Activated T-cell treated with anti-CD3 and anti-CD28 coated beads, Interleukin-2, amount 50 U/mL, for 72 hours (primary cell): ENCODE measurements at regions not wholly inside any gene's neighbourhood (a gene's known extent, or its start where the extent isn't known, plus 50 kb on each side); places are given as distances from the start of the nearest gene placed in this dataset.

ENCODE experiments used
- ATAC-seq, 2 donors: fragments of 150-1000 bp; cut with Tn5 transposase; replicated peaks in 1 of 2; 2 replicates each; pipeline ENCODE4 v1.10.0; 2021; ENCODE audit warnings: moderate library complexity in 2 of 2, mild to moderate bottlenecking in 1 of 2
- DNase-seq, 2 donors: peaks; one replicate each; pipeline ENCODE4 v3.0.0; 2021 to 2022; ENCODE audit warnings: mixed read lengths in 1 of 2
- H3K27ac Mint-ChIP-seq: one replicate; pipeline ENCODE4 v1.8.0; 2022; ENCODE audit warnings: mild to moderate bottlenecking, moderate library complexity, mixed read lengths
- H3K27me3 Mint-ChIP-seq: one replicate; pipeline ENCODE4 v1.8.0; 2022; ENCODE audit warnings: low read depth, mixed read lengths
- H3K36me3 Mint-ChIP-seq, 2 donors: one replicate each; pipeline ENCODE4 v1.8.0; 2022; ENCODE audit warnings: mixed read lengths in 2 of 2, mild to moderate bottlenecking in 1 of 2; ENCODE audit not compliant: insufficient read depth in 2 of 2
- H3K4me1 Mint-ChIP-seq: one replicate; pipeline ENCODE4 v1.8.0; 2022; ENCODE audit warnings: low read depth, mixed read lengths
- H3K4me3 Mint-ChIP-seq, 2 donors: one replicate each; pipeline ENCODE4 v1.8.0; 2022; ENCODE audit warnings: mild to moderate bottlenecking in 2 of 2, mixed read lengths in 2 of 2, moderate library complexity in 2 of 2
- H3K9me3 Mint-ChIP-seq, 2 donors: one replicate each; pipeline ENCODE4 v1.8.0; 2022; ENCODE audit warnings: mixed read lengths in 2 of 2

GRCh38 chr13:106225126-106225525, 310.3 kb downstream of the EFNB2 start:
- no peaks in the 10 kb centered on the region for H3K36me3 Mint-ChIP-seq
- peaks cover 0 to 2% of the 10 kb centered on the region in 2 donors for H3K9me3 Mint-ChIP-seq
- H3K27ac Mint-ChIP-seq = no peak overlapping the region
- H3K4me1 Mint-ChIP-seq = no peaks in the 10 kb centered on the region
- H3K4me3 Mint-ChIP-seq = no peak overlapping the region
- ATAC-seq (no peak), DNase-seq (no peak)
- no peaks in the 10 kb centered on the region for H3K27me3 Mint-ChIP-seq

- Mint-ChIP-seq H3K4me3 (no peak overlapping the region), H3K4me1 (no peaks in the 10 kb centered on the region), H3K36me3 (no peaks in the 10 kb centered on the region), H3K27me3 (no peaks in the 10 kb centered on the region), H3K27ac (no peak overlapping the region), H3K9me3 (peaks cover 0 to 2% of the 10 kb centered on the region in 2 donors)
- DNase-seq (no peak), ATAC-seq (no peak)
These were observed 315.3 kb downstream of the EFNB2 start for GRCh38 chr13:106220211-106220610.

GRCh38 chr13:106213028-106213757, 322.3 kb downstream of the EFNB2 start:
- Mint-ChIP-seq H3K27ac (no peak overlapping the region), H3K27me3 (no peaks in the 10 kb centered on the region), H3K9me3 (no peaks in the 10 kb centered on the region), H3K36me3 (no peaks in the 10 kb centered on the region), H3K4me3 (no peak overlapping the region), H3K4me1 (no peaks in the 10 kb centered on the region)
- no peak for ATAC-seq
- no peak for DNase-seq

DNA sequence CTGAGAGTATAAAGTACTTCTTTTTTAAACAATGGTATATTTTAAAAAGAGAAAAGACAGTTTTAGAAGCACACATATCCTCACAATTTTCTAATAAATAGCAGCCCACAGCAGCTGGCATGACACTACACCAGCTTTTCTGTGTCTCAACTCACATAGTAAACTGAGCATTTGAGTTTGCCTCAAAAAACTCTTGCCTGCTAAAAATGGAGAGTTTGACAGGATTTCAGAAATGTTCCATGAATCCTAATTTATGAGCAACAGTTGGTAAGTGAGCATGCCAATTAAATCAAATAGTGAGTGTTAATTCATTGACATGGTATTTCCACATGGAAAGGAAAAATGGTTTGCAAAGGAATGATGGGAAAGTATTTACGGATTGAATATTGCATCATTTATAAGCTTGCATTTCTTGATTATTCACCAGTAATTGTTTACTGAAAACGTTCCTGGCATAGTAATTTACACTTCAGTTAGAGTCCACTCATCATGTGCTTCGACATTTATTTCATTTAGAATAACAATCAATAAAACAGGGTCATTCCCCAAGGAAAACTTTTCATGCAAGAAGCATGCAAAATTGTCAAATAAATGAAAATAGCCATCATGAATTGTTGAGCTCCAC, 323.0 kb downstream of the EFNB2 start:
- ATAC-seq (no peak), DNase-seq (no peak)
- H3K4me1 Mint-ChIP-seq = no peaks in the 10 kb centered on the region
- no peaks in the 10 kb centered on the region for H3K9me3 Mint-ChIP-seq
- H3K27ac Mint-ChIP-seq = no peak overlapping the region
- H3K27me3 Mint-ChIP-seq = no peaks in the 10 kb centered on the region
- H3K4me3 Mint-ChIP-seq = no peak overlapping the region
- H3K36me3 Mint-ChIP-seq = no peaks in the 10 kb centered on the region

- no peak for DNase-seq
- H3K4me3 Mint-ChIP-seq = no peak overlapping the region
- no peaks in the 10 kb centered on the region for H3K4me1 Mint-ChIP-seq
- no peak overlapping the region for H3K27ac Mint-ChIP-seq
- no peaks in the 10 kb centered on the region for H3K9me3 Mint-ChIP-seq
- H3K36me3 Mint-ChIP-seq = no peaks in the 10 kb centered on the region
- H3K27me3 Mint-ChIP-seq = no peaks in the 10 kb centered on the region
- no peak for ATAC-seq
These were observed 325.1 kb downstream of the EFNB2 start for GRCh38 chr13:106210324-106210723.

GRCh38 chr13:106205871-106206270, 329.6 kb downstream of the EFNB2 start:
- H3K4me3 Mint-ChIP-seq = no peak overlapping the region
- ATAC-seq = no peak
- no peaks in the 10 kb centered on the region for H3K27me3 Mint-ChIP-seq
- DNase-seq = no peak
- no peak overlapping the region for H3K27ac Mint-ChIP-seq
- H3K4me1 Mint-ChIP-seq = no peaks in the 10 kb centered on the region
- no peaks in the 10 kb centered on the region for H3K36me3 Mint-ChIP-seq
- no peaks in the 10 kb centered on the region for H3K9me3 Mint-ChIP-seq

DNA sequence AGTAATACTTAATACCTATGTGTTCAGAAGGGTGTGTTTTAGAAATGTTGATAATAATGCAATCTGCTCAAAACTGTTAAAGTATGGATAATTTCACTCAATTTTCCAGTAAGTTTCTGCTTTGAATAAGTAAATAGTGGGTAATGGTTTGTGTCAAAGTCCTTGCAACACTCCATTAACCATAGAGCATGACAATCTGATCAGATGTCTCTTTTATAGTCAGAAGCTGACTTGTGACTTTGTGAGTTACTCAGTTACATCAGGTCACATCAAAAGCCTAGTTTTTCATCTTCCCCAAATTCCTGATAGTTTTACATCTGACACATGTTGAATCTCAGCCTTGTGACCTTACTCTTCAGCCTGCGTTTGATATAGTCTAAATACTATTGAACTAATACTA, 338.0 kb downstream of the EFNB2 start:
- H3K27me3 Mint-ChIP-seq = no peaks in the 10 kb centered on the region
- ATAC-seq (no peak), DNase-seq (no peak)
- H3K9me3 Mint-ChIP-seq = peaks cover 0 to 2% of the 10 kb centered on the region in 2 donors
- no peak overlapping the region for H3K27ac Mint-ChIP-seq
- no peaks in the 10 kb centered on the region for H3K36me3 Mint-ChIP-seq
- H3K4me3 Mint-ChIP-seq = no peak overlapping the region
- H3K4me1 Mint-ChIP-seq = no peaks in the 10 kb centered on the region

DNA sequence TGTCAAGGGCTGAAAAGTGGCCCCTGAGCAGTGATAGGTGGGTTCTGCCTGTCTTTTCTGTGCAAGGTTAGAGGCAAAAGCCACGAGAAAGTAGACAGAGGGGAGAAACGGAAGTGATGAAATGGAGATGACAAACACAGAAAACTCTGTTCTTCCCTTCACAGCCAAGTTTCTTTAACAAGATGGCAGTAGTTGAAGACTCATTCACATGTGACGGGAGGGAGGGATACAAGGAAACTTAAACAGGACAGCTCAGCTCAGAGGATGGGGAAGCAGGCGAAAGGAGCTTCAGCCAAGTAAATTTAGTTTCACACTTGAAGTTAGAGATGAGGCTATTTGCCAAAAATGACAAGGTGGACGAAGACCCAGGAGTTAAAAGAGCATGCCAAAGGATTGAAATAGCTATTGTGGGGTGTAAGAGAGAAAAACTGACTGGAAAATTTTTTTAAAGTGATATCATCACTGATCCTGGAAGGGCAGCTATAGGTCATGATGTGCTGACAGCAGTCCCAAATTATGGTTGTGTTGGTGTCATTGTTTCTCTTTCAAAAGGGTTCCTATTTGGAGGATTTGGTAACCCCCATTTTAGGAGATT, 347.9 kb downstream of the EFNB2 start:
- Mint-ChIP-seq H3K9me3 (peaks cover 3 to 11% of the 10 kb centered on the region in 2 donors), H3K27ac (no peak overlapping the region), H3K4me1 (no peaks in the 10 kb centered on the region), H3K27me3 (no peaks in the 10 kb centered on the region), H3K4me3 (no peak overlapping the region), H3K36me3 (no peaks in the 10 kb centered on the region)
- ATAC-seq (no peak), DNase-seq (no peak)

DNA sequence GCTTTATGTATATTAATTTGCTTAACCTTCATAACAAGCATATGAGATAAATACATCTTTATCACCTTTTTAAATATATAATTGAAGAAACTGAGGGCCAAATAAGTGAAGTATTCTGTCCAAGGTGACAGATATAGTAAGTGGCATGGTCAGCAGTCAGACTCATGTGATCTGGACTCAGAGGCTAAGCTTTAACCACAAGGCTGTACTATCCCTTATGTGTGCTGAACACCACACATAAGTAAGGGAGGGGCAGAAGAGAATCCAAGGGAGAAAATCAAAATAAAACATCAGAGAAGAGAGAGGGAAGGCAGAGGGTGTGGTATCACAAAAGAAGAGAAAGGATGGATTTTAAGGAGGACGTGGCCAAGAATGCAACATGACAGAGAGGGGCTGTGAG, 348.4 kb downstream of the EFNB2 start:
- DNase-seq (no peak), ATAC-seq (no peak)
- H3K4me1 Mint-ChIP-seq = no peaks in the 10 kb centered on the region
- H3K36me3 Mint-ChIP-seq = no peaks in the 10 kb centered on the region
- H3K27me3 Mint-ChIP-seq = no peaks in the 10 kb centered on the region
- H3K9me3 Mint-ChIP-seq = peaks cover under 1 to 8% of the 10 kb centered on the region in 2 donors
- H3K4me3 Mint-ChIP-seq = no peak overlapping the region
- H3K27ac Mint-ChIP-seq = no peak overlapping the region

DNA sequence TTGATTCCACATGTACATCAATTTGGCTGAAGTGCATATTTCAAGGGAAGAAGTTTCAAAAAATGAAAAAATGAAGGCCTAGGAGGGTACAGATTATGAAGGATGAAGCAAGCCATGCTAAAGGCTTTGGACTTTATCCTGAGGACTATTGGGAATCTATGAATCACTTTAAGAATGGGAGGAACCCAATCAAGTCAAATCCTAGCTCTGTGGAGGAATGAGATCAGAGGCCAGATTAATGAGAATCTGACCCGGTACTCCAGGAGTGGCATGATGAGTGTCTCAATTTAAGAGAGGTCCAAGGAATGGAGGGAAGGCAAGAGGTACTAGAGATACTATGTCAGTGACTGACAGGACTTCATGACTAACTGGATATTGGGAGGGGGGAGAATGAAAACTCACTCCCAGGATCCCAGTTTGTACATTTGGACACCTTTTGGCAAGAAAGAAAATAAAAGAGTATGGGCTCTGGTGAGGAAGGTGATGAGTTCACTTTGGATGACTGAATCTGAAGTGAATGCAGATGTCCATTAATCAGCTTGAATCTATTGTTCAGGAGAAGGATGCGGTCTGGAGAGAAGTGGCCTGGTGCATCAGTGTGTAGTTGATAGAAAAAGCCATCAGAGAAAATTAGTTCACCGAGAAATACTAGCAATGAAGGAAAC, 349.0 kb downstream of the EFNB2 start:
- no peak overlapping the region for H3K4me3 Mint-ChIP-seq
- no peaks in the 10 kb centered on the region for H3K4me1 Mint-ChIP-seq
- DNase-seq = no peak
- H3K9me3 Mint-ChIP-seq = peaks cover 0 to 8% of the 10 kb centered on the region in 2 donors
- H3K27ac Mint-ChIP-seq = no peak overlapping the region
- no peaks in the 10 kb centered on the region for H3K36me3 Mint-ChIP-seq
- H3K27me3 Mint-ChIP-seq = no peaks in the 10 kb centered on the region
- ATAC-seq = no peak

DNA sequence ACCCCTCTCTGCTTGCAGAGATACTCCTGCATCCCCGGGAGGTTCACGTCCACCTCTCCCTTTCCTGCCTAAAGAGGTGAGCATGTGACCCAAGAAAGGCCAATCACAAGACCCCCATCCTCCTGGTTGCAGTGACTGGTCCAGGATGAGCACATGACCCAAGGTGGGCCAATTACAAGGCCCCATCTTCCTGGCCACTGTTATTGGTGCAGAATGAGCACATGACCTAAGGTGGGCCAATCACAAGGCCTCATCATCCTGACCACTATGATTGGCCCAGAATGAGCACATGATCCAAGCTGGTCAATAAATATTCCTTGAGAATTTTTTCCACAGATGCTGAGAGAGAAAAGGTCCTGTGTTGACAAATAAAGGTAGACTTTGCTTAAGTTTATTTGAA, 350.7 kb downstream of the EFNB2 start:
- Mint-ChIP-seq H3K9me3 (peaks cover 0 to 8% of the 10 kb centered on the region in 2 donors), H3K36me3 (no peaks in the 10 kb centered on the region), H3K27ac (no peak overlapping the region), H3K27me3 (no peaks in the 10 kb centered on the region), H3K4me3 (no peak overlapping the region), H3K4me1 (no peaks in the 10 kb centered on the region)
- DNase-seq (no peak), ATAC-seq (no peak)

DNA sequence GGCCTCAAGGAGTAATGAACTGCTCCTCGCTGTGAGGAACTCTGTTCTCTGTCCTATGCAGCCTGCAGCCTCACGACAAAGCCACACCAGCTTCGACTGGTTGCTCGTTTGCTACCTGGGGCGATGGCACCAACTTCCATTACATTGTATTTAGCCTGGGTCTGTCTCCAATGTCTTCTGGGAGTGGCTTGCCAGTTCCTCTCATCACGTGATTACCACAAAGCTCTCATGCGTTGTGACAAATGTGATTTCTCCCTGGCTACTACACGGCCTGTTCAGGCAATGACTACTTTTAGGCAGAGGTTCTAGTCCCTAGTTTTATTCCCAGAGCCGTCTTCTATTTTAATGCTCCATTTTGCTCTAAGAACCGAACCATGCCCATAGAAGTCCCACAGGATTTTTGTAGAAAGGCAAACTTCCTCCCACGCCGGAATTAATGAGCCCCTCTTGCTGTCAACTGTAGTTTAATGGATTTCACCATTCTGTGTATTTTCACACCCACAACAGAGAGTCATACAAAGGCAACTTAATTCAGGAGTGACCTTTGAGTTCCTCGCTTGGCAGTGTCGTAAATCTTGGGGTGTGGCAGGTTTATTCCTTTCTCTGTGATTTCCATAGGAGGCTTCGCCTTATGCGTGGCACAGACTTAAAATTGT, 351.9 kb downstream of the EFNB2 start:
- Mint-ChIP-seq H3K27ac (no peak overlapping the region), H3K4me1 (no peaks in the 10 kb centered on the region), H3K36me3 (no peaks in the 10 kb centered on the region), H3K4me3 (no peak overlapping the region), H3K27me3 (no peaks in the 10 kb centered on the region), H3K9me3 (peaks cover 0 to 8% of the 10 kb centered on the region in 2 donors)
- DNase-seq (no peak), ATAC-seq (no peak)

- DNase-seq (no peak), ATAC-seq (no peak)
- no peak overlapping the region for H3K27ac Mint-ChIP-seq
- peaks cover 0 to 8% of the 10 kb centered on the region in 2 donors for H3K9me3 Mint-ChIP-seq
- H3K4me3 Mint-ChIP-seq = no peak overlapping the region
- no peaks in the 10 kb centered on the region for H3K4me1 Mint-ChIP-seq
- H3K27me3 Mint-ChIP-seq = no peaks in the 10 kb centered on the region
- no peaks in the 10 kb centered on the region for H3K36me3 Mint-ChIP-seq
These were observed 353.1 kb downstream of the EFNB2 start for GRCh38 chr13:106182404-106182803.
